Activated CD8-positive, alpha-beta memory T cell treated with anti-CD3 and anti-CD28 coated beads, Interleukin-2, amount 10 ng/mL, durations not matched to agents 7 days and 5 days (primary cell): ENCODE measurements at regions not wholly inside any gene's neighbourhood (a gene's known extent, or its start where the extent isn't known, plus 50 kb on each side); places are given as distances from the start of the nearest gene placed in this dataset.

Experiments
- ATAC-seq: fragments of 150-1000 bp; cut with Tn5 transposase; one replicate; pipeline ENCODE4 v1.10.0; 2021; ENCODE audit warnings: moderate library complexity
- CTCF ChIA-PET: fragments of 350-600 bp; sonication (Branson Sonifier 250); formaldehyde crosslinking; loops from one replicate; lab custom pipeline; 2021; ENCODE audit warnings: antibody characterized with exemption; lab: Charles Lee
- DNase-seq: peaks from one replicate; pipeline ENCODE4 v3.0.0-alpha.2; 2020
- H3K27ac Mint-ChIP-seq: one replicate; pipeline ENCODE4 v1.8.0; 2021; ENCODE audit warnings: mild to moderate bottlenecking, mixed read lengths
- H3K27me3 Mint-ChIP-seq: one replicate; pipeline ENCODE4 v1.8.0; 2021; ENCODE audit warnings: mixed read lengths
- H3K36me3 Mint-ChIP-seq: one replicate; pipeline ENCODE4 v1.8.0; 2021; ENCODE audit warnings: mild to moderate bottlenecking, mixed read lengths
- H3K4me1 Mint-ChIP-seq: one replicate; pipeline ENCODE4 v1.8.0; 2021; ENCODE audit warnings: mixed read lengths
- H3K4me3 Mint-ChIP-seq: one replicate; pipeline ENCODE4 v1.8.0; 2021; ENCODE audit warnings: mild to moderate bottlenecking, moderate library complexity, mixed read lengths
- H3K9me3 Mint-ChIP-seq: one replicate; pipeline ENCODE4 v1.8.0; 2022; ENCODE audit warnings: low read depth, mixed read lengths

GRCh38 chr2:41771710-41772109, 276.1 kb upstream of the PKDCC start:
- CTCF ChIA-PET, result no interaction called here
- Mint-ChIP-seq H3K4me3 (no peak overlapping the region), H3K27ac (no peak overlapping the region), H3K27me3 (peaks cover 12% of the 10 kb centered on the region), H3K36me3 (no peaks in the 10 kb centered on the region), H3K4me1 (no peaks in the 10 kb centered on the region), H3K9me3 (no peaks in the 10 kb centered on the region)
- ATAC-seq (no peak), DNase-seq (no peak)

GRCh38 chr2:41772697-41773096, 275.1 kb upstream of the PKDCC start:
- no peaks in the 10 kb centered on the region for H3K9me3 Mint-ChIP-seq
- CTCF ChIA-PET, result no interaction called here
- DNase-seq (no peak), ATAC-seq (no peak)
- no peaks in the 10 kb centered on the region for H3K4me1 Mint-ChIP-seq
- no peak overlapping the region for H3K27ac Mint-ChIP-seq
- peaks cover 14% of the 10 kb centered on the region for H3K27me3 Mint-ChIP-seq
- H3K4me3 Mint-ChIP-seq, result no peak overlapping the region
- no peaks in the 10 kb centered on the region for H3K36me3 Mint-ChIP-seq

GRCh38 chr2:41774011-41774605, 273.7 kb upstream of the PKDCC start:
- CTCF ChIA-PET, result no interaction called here
- H3K36me3 Mint-ChIP-seq, result no peaks in the 10 kb centered on the region
- no peaks in the 10 kb centered on the region for H3K9me3 Mint-ChIP-seq
- ATAC-seq, result no peak
- no peak overlapping the region for H3K27ac Mint-ChIP-seq
- no peak overlapping the region for H3K4me3 Mint-ChIP-seq
- DNase-seq, result no peak
- H3K27me3 Mint-ChIP-seq, result peaks cover 17% of the 10 kb centered on the region
- H3K4me1 Mint-ChIP-seq, result no peaks in the 10 kb centered on the region

DNA sequence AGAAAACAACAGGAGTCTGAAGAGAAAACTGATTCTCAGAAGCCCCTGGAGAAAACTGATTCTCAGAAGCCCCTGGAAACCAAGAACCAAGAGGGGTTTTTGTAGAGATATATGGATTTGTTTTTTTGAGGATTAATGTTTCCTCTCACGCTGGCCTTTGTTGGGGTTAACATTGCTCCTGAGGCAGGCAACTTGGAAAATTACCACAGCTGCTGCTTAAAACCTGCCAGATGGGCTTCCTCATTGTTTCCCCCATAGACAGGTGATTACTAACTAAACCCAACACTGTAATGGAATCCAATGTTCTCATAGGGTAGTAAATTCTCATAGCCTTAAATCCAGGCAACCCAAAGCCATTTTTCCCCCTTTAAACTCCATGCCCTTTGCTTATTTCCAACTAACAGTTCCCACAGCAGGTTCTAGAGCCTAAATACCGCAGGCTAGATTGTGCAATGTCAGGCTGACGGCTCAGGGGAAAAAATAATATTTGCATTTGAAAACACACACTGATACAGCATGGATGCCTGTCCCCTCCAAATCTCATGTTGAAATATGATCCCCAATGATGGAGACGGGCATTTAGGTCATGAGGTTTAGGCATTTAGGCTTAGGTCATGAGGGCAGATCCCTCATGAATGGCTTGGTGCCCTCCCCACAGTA, 272.3 kb upstream of the PKDCC start:
- H3K4me3 Mint-ChIP-seq, result no peak overlapping the region
- H3K27me3 Mint-ChIP-seq, result peaks cover 9% of the 10 kb centered on the region
- ATAC-seq (no peak), DNase-seq (no peak)
- no peaks in the 10 kb centered on the region for H3K4me1 Mint-ChIP-seq
- no peaks in the 10 kb centered on the region for H3K9me3 Mint-ChIP-seq
- no peak overlapping the region for H3K27ac Mint-ChIP-seq
- H3K36me3 Mint-ChIP-seq, result no peaks in the 10 kb centered on the region
- CTCF ChIA-PET, result no interaction called here

DNA sequence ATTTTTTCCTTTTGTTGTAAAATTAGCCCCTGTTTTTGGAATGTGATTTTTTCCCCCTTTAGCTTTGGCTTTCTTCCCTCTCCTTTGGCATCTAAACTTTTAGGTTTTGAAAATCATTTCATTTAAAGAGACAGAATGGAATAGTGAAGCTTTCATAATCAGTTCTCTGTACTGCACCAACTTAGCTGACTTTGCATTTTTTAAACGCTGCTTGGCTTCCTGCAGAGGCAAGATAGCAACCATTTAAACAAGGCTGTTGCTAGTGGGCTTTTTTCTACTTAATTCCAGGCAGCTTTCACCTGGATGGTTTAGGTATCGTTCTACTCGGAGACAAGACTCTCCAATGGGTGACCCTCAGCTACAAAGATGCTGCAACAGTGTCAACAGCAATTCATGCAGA, 267.9 kb upstream of the PKDCC start:
- no peaks in the 10 kb centered on the region for H3K36me3 Mint-ChIP-seq
- H3K4me1 Mint-ChIP-seq, result no peaks in the 10 kb centered on the region
- no peak overlapping the region for H3K27ac Mint-ChIP-seq
- DNase-seq (no peak), ATAC-seq (no peak)
- no peak overlapping the region for H3K4me3 Mint-ChIP-seq
- H3K9me3 Mint-ChIP-seq, result no peaks in the 10 kb centered on the region
- peaks cover 10% of the 10 kb centered on the region for H3K27me3 Mint-ChIP-seq
- CTCF ChIA-PET, result no interaction called here

DNA sequence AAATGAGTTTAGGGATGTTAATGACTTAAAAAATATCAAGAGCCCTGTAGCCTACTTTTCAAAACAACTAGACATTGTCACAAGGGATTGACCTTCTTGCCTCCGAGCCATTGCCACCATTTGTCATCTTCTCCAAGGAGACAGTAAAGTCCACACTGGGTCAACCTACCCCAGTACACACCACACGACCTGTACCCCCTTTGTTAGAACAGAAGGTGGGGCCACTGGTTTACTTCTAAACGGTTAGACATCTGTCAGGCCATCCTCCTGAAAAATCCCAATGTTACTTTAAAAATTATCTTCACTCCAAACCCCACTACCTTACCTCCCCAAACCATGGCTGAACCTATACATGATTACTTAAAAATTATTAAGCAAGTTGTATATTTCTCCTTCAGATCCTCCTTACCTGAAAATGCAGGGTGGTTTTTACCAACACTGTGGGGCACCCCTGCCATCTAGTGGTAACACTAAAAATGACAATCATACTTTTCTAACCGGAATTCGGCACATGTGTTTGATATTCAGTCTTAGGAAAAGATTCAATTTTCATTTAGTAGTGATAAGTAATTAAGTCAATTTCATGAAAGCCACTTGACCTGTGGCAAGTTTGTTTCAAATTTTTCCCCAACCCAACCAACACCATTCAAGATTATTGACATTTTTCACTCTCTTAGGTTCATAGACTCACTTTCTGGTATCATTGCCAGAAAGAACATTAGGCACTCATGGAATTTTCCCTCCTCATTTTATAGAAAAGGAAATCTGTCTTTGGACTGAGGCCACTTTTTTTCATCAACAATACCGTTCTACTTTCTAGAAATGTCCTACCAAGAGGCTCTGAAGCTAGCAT, 265.3 kb upstream of the PKDCC start:
- H3K4me3 Mint-ChIP-seq, result no peak overlapping the region
- ATAC-seq (no peak), DNase-seq (no peak)
- no peak overlapping the region for H3K27ac Mint-ChIP-seq
- no peaks in the 10 kb centered on the region for H3K4me1 Mint-ChIP-seq
- H3K9me3 Mint-ChIP-seq, result no peaks in the 10 kb centered on the region
- H3K36me3 Mint-ChIP-seq, result no peaks in the 10 kb centered on the region
- CTCF ChIA-PET, result interaction anchor here (1.3 kb wide), 1 partner anchor 15 kb away, joined by 3 read pairs; no protein-coding TSS in a partner anchor
- peaks cover 7% of the 10 kb centered on the region for H3K27me3 Mint-ChIP-seq

GRCh38 chr2:41784496-41784895, 263.3 kb upstream of the PKDCC start:
- Mint-ChIP-seq H3K4me1 (no peaks in the 10 kb centered on the region), H3K27me3 (peaks cover 3% of the 10 kb centered on the region), H3K27ac (no peak overlapping the region), H3K4me3 (no peak overlapping the region), H3K9me3 (no peaks in the 10 kb centered on the region), H3K36me3 (no peaks in the 10 kb centered on the region)
- no peak for DNase-seq
- CTCF ChIA-PET, result no interaction called here
- ATAC-seq, result no peak

DNA sequence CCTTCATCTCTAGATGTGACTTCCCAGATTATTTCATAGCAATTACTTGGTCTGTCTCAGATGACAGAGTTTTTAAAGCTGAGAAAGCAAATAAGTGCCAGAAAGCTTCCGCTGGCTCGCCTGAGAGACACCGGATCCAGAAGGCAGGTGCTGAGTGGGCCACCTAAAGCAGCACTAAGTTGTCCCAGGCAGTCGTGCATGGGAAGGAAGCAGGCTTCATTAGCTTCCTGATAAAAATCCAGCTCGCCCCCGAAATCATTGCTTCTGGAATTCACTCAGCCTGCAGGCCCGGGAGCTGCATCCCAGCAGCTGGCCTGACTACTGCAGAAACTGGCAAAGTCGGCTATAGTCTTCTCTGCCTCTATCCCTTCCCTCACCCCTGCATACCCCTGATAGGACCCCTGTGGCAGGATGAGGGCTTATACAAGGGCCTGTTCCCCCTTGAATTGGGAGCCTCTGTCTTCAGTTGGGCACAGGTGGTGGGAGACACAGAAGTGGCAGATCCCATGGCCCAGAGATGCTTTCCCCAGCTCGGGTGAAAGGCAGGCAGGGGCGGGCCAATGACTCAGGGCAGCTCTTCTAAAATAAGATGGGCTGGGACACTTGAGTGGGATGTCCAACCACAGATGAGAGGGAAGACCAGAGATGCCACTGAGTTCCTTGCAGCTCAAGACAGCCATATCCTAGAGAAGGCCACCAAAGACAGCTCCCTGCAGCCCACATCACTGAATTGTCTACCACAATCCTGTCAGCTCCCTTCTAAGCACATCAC, 262.4 kb upstream of the PKDCC start:
- no peak overlapping the region for H3K27ac Mint-ChIP-seq
- no peaks in the 10 kb centered on the region for H3K9me3 Mint-ChIP-seq
- no peaks in the 10 kb centered on the region for H3K36me3 Mint-ChIP-seq
- H3K27me3 Mint-ChIP-seq, result peaks cover 3% of the 10 kb centered on the region
- no peak for ATAC-seq
- CTCF ChIA-PET, result no interaction called here
- no peak overlapping the region for H3K4me3 Mint-ChIP-seq
- no peaks in the 10 kb centered on the region for H3K4me1 Mint-ChIP-seq
- no peak for DNase-seq

- Mint-ChIP-seq H3K4me3 (no peak overlapping the region), H3K27me3 (no peaks in the 10 kb centered on the region), H3K4me1 (no peaks in the 10 kb centered on the region), H3K9me3 (no peaks in the 10 kb centered on the region), H3K36me3 (no peaks in the 10 kb centered on the region), H3K27ac (no peak overlapping the region)
- DNase-seq (peak; percentile 49), ATAC-seq (no peak)
- CTCF ChIA-PET, result no interaction called here
These were observed 256.3 kb upstream of the PKDCC start for GRCh38 chr2:41791523-41791922.

- H3K4me3 Mint-ChIP-seq, result no peak overlapping the region
- H3K9me3 Mint-ChIP-seq, result peaks cover 4% of the 10 kb centered on the region
- no peak for DNase-seq
- CTCF ChIA-PET, result no interaction called here
- no peak overlapping the region for H3K27ac Mint-ChIP-seq
- H3K4me1 Mint-ChIP-seq, result no peaks in the 10 kb centered on the region
- H3K36me3 Mint-ChIP-seq, result no peaks in the 10 kb centered on the region
- H3K27me3 Mint-ChIP-seq, result peaks cover 24% of the 10 kb centered on the region
- no peak for ATAC-seq
These were observed 244.5 kb upstream of the PKDCC start for GRCh38 chr2:41803361-41803760.

- no peaks in the 10 kb centered on the region for H3K36me3 Mint-ChIP-seq
- CTCF ChIA-PET, result no interaction called here
- peaks cover 14% of the 10 kb centered on the region for H3K27me3 Mint-ChIP-seq
- no peaks in the 10 kb centered on the region for H3K4me1 Mint-ChIP-seq
- DNase-seq (no peak), ATAC-seq (no peak)
- no peaks in the 10 kb centered on the region for H3K9me3 Mint-ChIP-seq
- H3K27ac Mint-ChIP-seq, result no peak overlapping the region
- no peak overlapping the region for H3K4me3 Mint-ChIP-seq
These were observed 241.5 kb upstream of the PKDCC start for GRCh38 chr2:41806286-41806685.

GRCh38 chr2:41821167-41821566, 226.7 kb upstream of the PKDCC start:
- CTCF ChIA-PET, result no interaction called here
- Mint-ChIP-seq H3K9me3 (peaks cover 3% of the 10 kb centered on the region), H3K27me3 (peaks cover 28% of the 10 kb centered on the region), H3K4me3 (no peak overlapping the region), H3K36me3 (no peaks in the 10 kb centered on the region), H3K4me1 (no peaks in the 10 kb centered on the region), H3K27ac (no peak overlapping the region)
- DNase-seq (no peak), ATAC-seq (no peak)

- Mint-ChIP-seq H3K4me3 (no peak overlapping the region), H3K4me1 (no peaks in the 10 kb centered on the region), H3K27ac (no peak overlapping the region), H3K27me3 (peaks cover 37% of the 10 kb centered on the region), H3K36me3 (no peaks in the 10 kb centered on the region), H3K9me3 (no peaks in the 10 kb centered on the region)
- no peak for DNase-seq
- CTCF ChIA-PET, result no interaction called here
- ATAC-seq, result no peak
These were observed 220.9 kb upstream of the PKDCC start for GRCh38 chr2:41826921-41827320.
